ENCODE measurements at regions not wholly inside any gene's neighbourhood (a gene's known extent, or its start where the extent isn't known, plus 50 kb on each side); places are given as distances from the start of the nearest gene placed in this dataset.
"Not testable (repeated sequence)": the region's sequence is repeated elsewhere in the genome, so short reads cannot be mapped to it uniquely, and the experiment has no call there.

DNA sequence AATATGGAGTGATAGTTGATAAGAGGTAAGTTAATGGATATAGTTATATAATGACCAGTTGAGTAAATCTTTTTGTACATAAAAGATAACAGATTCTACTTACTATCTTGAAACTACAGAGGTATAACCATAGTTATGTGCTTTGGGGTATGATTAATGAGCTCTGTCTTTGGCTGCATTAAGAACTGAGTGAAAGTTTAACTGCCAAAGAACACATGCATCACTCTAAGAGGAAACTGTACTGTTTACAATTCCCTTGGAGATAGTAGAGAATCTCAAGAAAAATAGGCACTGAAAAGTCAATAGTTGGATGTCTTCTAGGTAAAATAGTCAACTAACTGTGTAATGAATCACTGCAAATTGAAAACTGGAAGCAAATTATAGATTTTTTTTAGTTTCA lies 1129.5 kb downstream of the EPHA7 start:
- ChIA-PET POLR2A (no interaction called here), CTCF (no interaction called here)
- Mint-ChIP-seq H3K9me3 (no peaks in the 10 kb centered on the region), H3K27ac (no peak overlapping the region), H3K4me3 (no peak overlapping the region), H3K36me3 (ENCODE audit: low read depth) (no peaks in the 10 kb centered on the region), H3K4me1 (no peaks in the 10 kb centered on the region), H3K27me3 (no peaks in the 10 kb centered on the region)
- no peak for DNase-seq

DNA sequence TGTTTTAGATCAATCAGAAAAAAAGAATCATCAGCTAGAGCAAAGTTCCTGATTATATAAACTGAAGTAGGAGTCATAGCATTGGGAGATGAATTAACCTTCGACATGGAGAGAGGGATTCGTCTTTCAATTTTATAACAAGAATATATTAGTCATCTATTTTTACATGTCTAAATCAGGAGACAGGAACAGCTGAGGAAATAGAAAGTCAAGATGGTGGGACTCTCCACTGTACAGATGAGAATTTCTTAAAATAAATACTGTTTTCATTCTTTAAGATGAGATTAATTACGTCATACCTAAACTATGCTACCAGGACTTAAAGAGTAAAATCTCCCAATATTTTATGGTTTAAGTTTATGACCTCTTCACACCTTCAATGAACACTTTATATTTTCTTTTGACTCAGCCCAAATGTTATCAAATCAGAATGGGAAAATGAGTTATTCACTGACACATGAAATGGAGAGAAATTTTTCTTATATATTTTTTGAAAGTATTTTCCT lies 1137.7 kb downstream of the EPHA7 start:
- no peaks in the 10 kb centered on the region for H3K9me3 Mint-ChIP-seq
- DNase-seq: no peak
- H3K27ac Mint-ChIP-seq: no peak overlapping the region
- ChIA-PET CTCF (no interaction called here), POLR2A (no interaction called here)
- H3K4me3 Mint-ChIP-seq: no peak overlapping the region
- no peaks in the 10 kb centered on the region for H3K4me1 Mint-ChIP-seq
- H3K36me3 Mint-ChIP-seq (ENCODE audit: low read depth): no peaks in the 10 kb centered on the region
- no peaks in the 10 kb centered on the region for H3K27me3 Mint-ChIP-seq

DNA sequence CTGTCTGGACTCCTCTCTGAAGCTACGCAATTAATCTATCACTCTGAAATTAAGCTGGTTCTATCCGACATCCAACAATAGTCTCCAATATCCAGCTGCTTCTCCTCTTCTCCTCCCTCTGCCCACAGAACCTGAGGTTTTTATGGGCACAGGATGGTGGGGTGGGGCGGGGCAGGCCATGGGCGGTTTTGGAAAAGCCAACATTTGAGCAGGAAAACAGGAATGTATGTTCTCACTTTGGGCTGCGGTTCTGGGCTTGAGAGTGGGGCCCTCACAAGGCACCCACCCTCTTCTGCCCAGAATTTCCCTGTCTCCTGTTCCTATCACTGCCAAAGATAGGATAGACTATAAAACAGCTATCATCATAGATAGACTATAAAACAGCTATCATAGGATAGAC lies 1144.2 kb downstream of the EPHA7 start:
- no peak for DNase-seq

DNA sequence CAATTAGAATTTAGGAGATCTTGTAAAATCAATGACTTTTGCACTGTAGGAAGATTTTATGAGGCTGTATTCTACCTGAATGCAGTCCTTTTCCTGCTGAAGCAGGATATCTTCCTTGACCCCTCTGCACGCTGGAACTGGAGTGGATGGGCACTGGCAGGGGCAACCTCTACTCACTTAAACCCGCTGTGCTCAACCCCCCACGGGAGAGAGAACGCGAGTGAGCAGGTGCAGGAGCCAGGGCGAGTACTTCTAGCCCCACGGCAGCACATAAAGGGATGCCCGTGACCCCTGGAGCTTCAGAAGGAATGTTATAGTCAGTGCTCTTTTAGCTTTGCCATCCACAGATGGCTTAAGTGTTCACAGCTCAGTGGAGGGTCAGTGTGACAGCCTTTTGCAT lies 1144.8 kb downstream of the EPHA7 start:
- H3K27me3 Mint-ChIP-seq: no peaks in the 10 kb centered on the region
- H3K4me1 Mint-ChIP-seq: no peaks in the 10 kb centered on the region
- DNase-seq: no peak
- no peak overlapping the region for H3K4me3 Mint-ChIP-seq
- H3K36me3 Mint-ChIP-seq (ENCODE audit: low read depth): no peaks in the 10 kb centered on the region
- ChIA-PET POLR2A (no interaction called here), CTCF (no interaction called here)
- H3K27ac Mint-ChIP-seq: no peak overlapping the region
- H3K9me3 Mint-ChIP-seq: no peaks in the 10 kb centered on the region

More for the DNA sequence above, 1144.2 kb downstream of the EPHA7 start:
- H3K36me3 Mint-ChIP-seq (ENCODE audit: low read depth): no peaks in the 10 kb centered on the region
- H3K4me1 Mint-ChIP-seq: no peaks in the 10 kb centered on the region
- H3K27ac Mint-ChIP-seq: no peak overlapping the region
- no peaks in the 10 kb centered on the region for H3K9me3 Mint-ChIP-seq
- no peak overlapping the region for H3K4me3 Mint-ChIP-seq
- ChIA-PET CTCF (no interaction called here), POLR2A (no interaction called here)
- H3K27me3 Mint-ChIP-seq: no peaks in the 10 kb centered on the region

DNA sequence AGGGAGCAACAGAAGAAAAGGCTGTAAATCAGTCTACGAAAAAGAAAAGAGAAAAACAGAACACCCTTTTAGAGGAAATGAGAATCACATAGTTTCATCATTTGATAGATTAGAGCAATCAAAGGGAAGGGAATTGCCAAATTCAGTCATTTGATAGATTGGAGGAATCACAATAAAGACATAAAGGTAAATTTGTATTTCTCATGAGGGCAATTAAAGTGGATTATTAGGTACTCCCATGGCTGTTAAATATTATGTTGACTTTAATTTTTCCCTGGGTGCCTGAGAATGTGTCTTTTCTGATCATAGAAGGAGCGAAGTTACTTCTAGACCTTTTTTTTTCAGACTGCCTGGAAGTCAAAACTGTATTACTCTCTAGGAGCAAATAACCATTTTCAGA lies 1145.7 kb downstream of the EPHA7 start:
- CTCF ChIA-PET: no interaction called here
- Mint-ChIP-seq H3K4me3 (no peak overlapping the region), H3K36me3 (ENCODE audit: low read depth) (no peaks in the 10 kb centered on the region), H3K27ac (no peak overlapping the region), H3K27me3 (no peaks in the 10 kb centered on the region), H3K4me1 (no peaks in the 10 kb centered on the region), H3K9me3 (no peaks in the 10 kb centered on the region)
- no peak for DNase-seq
- POLR2A ChIA-PET: no interaction called here

DNA sequence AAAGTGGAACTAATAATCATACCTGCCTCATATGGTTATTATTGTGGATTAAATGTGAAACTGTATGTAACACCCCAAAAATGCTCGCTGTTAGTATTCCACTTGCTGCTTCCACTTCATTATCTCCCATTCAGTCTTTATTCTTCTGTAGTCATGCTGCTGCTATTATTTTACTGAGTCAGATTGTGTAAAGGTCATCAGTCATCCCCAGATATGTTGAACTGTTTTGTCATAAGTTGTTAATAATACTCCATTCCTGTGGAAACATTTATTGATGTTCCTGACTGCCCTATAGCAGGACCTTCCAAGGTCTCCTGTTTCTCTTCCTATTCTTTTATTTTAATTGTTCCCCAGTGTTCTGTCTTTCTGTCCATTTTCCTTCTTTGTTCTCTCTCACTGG lies 1148.3 kb downstream of the EPHA7 start:
- ChIA-PET POLR2A (no interaction called here), CTCF (no interaction called here)
- no peaks in the 10 kb centered on the region for H3K9me3 Mint-ChIP-seq
- no peaks in the 10 kb centered on the region for H3K4me1 Mint-ChIP-seq
- DNase-seq: no peak
- H3K36me3 Mint-ChIP-seq (ENCODE audit: low read depth): no peaks in the 10 kb centered on the region
- H3K27me3 Mint-ChIP-seq: no peaks in the 10 kb centered on the region
- H3K27ac Mint-ChIP-seq: no peak overlapping the region
- no peak overlapping the region for H3K4me3 Mint-ChIP-seq

DNA sequence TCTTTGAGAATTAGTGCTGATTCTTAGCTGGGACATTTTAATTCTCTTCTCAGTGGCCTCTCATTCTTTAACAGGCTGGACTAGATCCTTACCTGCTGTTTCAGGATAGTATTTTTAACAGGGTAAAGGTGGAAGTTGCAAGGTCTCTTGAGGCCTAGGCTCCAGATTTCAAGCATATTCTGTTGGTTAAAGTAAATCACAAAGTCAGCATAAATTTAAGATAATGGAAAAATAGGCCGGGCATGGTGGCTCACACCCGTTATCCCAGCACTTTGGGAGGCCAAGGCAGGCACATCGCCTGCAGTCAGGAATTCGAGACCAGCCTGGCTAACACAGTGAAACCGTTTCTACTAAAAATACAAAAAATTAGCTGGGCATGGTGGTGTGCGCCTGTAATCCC lies 1149.0 kb downstream of the EPHA7 start:
- ChIA-PET POLR2A (no interaction called here), CTCF (no interaction called here)
- H3K27me3 Mint-ChIP-seq: no peaks in the 10 kb centered on the region
- H3K27ac Mint-ChIP-seq: no peak overlapping the region
- DNase-seq: no peak
- H3K4me1 Mint-ChIP-seq: no peaks in the 10 kb centered on the region
- no peaks in the 10 kb centered on the region for H3K36me3 Mint-ChIP-seq (ENCODE audit: low read depth)
- H3K9me3 Mint-ChIP-seq: no peaks in the 10 kb centered on the region
- no peak overlapping the region for H3K4me3 Mint-ChIP-seq

DNA sequence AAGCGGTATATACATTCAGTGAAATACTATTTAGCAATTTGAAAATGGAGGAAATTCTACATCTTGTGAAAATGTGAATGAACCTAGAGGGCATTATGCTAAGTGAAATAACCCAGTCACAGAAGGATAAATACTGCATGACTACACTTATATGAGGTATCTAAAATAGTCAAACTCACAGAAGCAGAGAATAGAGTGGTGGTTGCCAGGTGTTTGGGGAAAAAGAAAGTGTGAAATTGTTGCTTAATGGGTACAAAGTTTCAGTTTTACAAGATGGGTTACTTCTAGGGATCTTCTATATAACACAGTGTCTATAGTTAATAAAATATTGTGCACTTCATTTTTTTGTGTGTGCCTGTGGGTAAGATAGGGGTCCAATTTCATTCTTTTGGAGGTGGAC lies 1152.0 kb downstream of the EPHA7 start:
- no peak overlapping the region for H3K4me3 Mint-ChIP-seq
- no peaks in the 10 kb centered on the region for H3K4me1 Mint-ChIP-seq
- H3K9me3 Mint-ChIP-seq: no peaks in the 10 kb centered on the region
- no peaks in the 10 kb centered on the region for H3K27me3 Mint-ChIP-seq
- no peak overlapping the region for H3K27ac Mint-ChIP-seq
- CTCF ChIA-PET: no interaction called here
- H3K36me3 Mint-ChIP-seq (ENCODE audit: low read depth): no peaks in the 10 kb centered on the region
- DNase-seq: no peak
- POLR2A ChIA-PET: no interaction called here

DNA sequence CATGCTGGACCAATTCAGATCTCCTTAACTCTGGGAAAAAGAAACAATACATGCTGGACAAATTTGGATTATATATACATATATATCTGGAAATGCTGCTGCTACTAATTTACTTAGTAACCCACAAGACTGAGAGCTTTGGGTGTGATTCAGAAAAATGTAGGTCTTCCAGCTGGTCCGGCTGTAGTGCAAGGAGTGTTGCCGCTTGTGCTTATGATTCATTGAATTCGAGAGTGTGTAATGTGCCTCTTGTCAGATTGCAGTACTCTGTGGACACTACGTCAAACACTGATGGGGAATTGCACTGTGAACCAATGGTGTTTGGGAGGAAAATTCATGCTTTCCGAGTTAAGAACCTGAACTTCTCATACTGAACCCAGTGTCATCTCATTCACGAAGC lies 1155.5 kb downstream of the EPHA7 start:
- POLR2A ChIA-PET: no interaction called here
- Mint-ChIP-seq H3K4me3 (no peak overlapping the region), H3K9me3 (no peaks in the 10 kb centered on the region), H3K27me3 (no peaks in the 10 kb centered on the region), H3K36me3 (ENCODE audit: low read depth) (no peaks in the 10 kb centered on the region), H3K4me1 (no peaks in the 10 kb centered on the region), H3K27ac (no peak overlapping the region)
- no peak for DNase-seq
- CTCF ChIA-PET: no interaction called here

DNA sequence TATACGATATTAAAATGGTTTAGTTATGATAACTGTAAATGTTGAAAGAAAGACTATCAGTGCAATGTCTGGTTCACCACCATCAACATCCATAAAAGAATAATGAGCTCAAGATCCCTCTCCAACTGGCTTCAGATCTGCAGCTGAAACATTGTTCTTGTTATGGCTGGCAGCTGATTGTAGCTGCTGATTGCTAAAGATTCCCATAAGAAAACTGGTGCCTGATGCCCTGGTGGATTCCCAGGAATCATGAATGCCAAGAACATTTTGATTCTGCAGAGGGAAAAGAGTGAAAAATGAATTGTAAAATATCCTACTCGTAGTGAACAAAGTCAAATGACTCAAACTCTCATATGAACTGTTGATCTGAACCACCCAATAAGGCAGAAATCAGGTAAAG lies 1160.2 kb downstream of the EPHA7 start:
- Mint-ChIP-seq H3K9me3 (no peaks in the 10 kb centered on the region), H3K36me3 (ENCODE audit: low read depth) (no peaks in the 10 kb centered on the region), H3K4me1 (no peaks in the 10 kb centered on the region), H3K27me3 (no peaks in the 10 kb centered on the region), H3K4me3 (no peak overlapping the region), H3K27ac (no peak overlapping the region)
- CTCF ChIA-PET: no interaction called here
- DNase-seq: no peak
- POLR2A ChIA-PET: no interaction called here

DNA sequence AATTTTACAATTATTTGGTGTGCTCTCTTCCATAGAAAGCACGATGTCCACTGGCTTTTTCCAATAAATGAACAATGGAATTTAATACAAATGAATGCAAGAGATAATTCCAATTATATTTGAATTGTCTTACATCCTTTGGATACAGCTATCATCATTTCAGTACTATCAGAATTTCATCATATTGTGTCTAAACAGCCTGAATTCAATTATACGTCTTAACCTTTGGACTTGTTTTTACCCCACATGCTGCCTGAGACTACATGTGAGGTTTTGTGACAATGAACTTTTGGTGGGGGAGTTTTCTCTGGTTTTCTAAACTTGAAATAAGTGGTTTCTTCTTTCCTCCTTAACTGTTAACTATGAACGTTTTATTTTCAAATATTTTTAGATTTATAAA lies 1176.0 kb downstream of the EPHA7 start:
- DNase-seq: no peak
- ChIA-PET POLR2A (no interaction called here), CTCF (no interaction called here)
- no peaks in the 10 kb centered on the region for H3K4me1 Mint-ChIP-seq
- H3K9me3 Mint-ChIP-seq: peaks cover 2% of the 10 kb centered on the region
- no peaks in the 10 kb centered on the region for H3K27me3 Mint-ChIP-seq
- H3K27ac Mint-ChIP-seq: no peak overlapping the region
- no peak overlapping the region for H3K4me3 Mint-ChIP-seq
- no peaks in the 10 kb centered on the region for H3K36me3 Mint-ChIP-seq (ENCODE audit: low read depth)

DNA sequence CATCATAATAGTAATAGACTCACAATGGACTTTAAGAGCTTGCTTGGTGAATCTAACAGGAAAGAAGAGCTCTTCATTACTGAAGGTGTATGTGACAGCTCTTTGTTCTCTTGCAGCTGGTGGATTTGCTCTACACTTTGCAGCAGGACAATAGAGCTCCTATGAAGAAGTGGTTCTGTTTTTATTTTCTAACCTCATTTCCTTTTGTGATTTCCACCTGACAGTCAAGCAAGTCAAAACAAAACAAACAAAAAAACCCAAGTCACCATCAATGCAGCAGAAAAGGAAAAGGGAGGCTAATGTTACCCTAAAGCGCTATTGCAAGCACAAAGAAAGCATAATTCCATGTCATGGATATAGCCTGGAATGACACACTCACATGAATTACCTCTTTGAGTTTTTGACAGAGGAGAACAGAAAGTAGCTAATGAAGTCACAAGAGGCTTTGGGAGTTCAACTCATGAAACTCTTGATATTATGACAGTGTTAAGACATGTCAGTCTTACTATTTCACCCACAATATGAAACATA lies 1188.1 kb downstream of the EPHA7 start:
- no peaks in the 10 kb centered on the region for H3K36me3 Mint-ChIP-seq (ENCODE audit: low read depth)
- DNase-seq: no peak
- POLR2A ChIA-PET: no interaction called here
- H3K4me1 Mint-ChIP-seq: no peaks in the 10 kb centered on the region
- H3K27me3 Mint-ChIP-seq: no peaks in the 10 kb centered on the region
- no peak overlapping the region for H3K27ac Mint-ChIP-seq
- CTCF ChIA-PET: no interaction called here
- no peak overlapping the region for H3K4me3 Mint-ChIP-seq
- no peaks in the 10 kb centered on the region for H3K9me3 Mint-ChIP-seq

DNA sequence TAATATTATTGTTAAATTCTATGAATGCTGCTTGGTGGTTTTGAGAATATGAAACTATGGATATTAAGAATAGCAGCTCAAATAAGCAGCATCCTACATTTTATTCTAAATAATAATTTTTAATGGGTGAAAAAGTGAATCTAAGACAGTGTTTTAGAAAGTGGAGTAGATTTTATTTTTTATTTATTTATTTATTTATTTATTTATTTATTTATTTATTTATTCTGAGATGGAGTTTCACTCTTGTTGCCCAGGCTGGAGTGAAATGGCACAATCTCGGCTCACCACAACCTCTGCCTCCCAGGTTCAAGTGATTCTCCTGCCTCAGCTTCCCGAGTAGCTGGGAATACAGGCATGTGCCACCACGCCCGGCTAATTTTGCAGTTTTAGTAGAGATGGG lies 1199.4 kb downstream of the EPHA7 start:
- H3K27me3 Mint-ChIP-seq: not testable (repeated sequence)

DNA sequence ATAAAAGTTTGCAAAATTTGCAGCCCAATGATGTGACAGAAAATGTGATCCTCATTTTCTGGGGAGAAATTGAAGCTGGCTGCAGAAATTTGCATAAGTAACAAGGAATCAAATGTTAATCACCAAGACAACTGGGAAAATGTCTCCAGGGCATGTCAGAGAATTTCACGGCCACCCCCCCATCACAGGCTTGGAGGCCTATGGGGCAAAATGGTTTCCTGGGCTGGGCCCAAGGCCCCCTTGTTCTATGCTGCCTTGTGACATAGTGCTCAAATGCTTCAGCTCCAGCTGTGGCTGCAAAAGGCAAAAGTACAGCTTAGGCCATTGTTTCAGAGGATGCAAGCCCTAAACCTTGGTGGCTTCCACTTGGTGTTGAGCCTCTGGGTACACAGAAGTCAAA lies 1202.6 kb downstream of the EPHA7 start:
- H3K36me3 Mint-ChIP-seq (ENCODE audit: low read depth): no peaks in the 10 kb centered on the region
- no peak overlapping the region for H3K4me3 Mint-ChIP-seq
- CTCF ChIA-PET: no interaction called here
- H3K27me3 Mint-ChIP-seq: no peaks in the 10 kb centered on the region
- H3K4me1 Mint-ChIP-seq: no peaks in the 10 kb centered on the region
- no peak for DNase-seq
- POLR2A ChIA-PET: no interaction called here
- no peak overlapping the region for H3K27ac Mint-ChIP-seq
- H3K9me3 Mint-ChIP-seq: peaks cover 14% of the 10 kb centered on the region

More for the DNA sequence above, 1199.4 kb downstream of the EPHA7 start:
- H3K36me3 Mint-ChIP-seq (ENCODE audit: low read depth); H3K27ac Mint-ChIP-seq; H3K4me3 Mint-ChIP-seq; POLR2A ChIA-PET; CTCF ChIA-PET; DNase-seq; H3K4me1 Mint-ChIP-seq: not testable (repeated sequence)
- H3K9me3 Mint-ChIP-seq: peaks cover 11% of the 10 kb centered on the region

DNA sequence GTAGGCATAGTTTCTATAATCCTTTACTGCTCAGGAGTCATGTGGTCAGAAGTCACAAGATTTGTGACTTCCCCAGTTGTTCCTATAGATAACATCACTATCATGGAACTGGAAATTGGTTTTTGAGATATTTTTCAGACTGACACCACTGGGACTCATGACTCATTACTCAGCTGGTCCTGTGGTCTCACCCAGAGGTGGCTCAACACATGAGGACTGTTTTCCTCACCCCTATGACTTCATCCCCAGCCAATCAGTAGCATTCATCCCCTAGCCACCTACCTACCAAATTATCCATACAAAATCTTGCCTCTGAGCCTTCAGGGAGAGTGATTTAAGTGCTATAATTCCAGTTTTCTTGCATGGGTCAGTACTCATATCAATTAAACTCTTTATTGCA lies 1217.7 kb downstream of the EPHA7 start:
- H3K27ac Mint-ChIP-seq: no peak overlapping the region
- peaks cover 13% of the 10 kb centered on the region for H3K9me3 Mint-ChIP-seq

More for the DNA sequence above, 1217.7 kb downstream of the EPHA7 start:
- Mint-ChIP-seq H3K4me1 (no peaks in the 10 kb centered on the region), H3K4me3 (no peak overlapping the region), H3K27me3 (no peaks in the 10 kb centered on the region), H3K36me3 (ENCODE audit: low read depth) (no peaks in the 10 kb centered on the region)
- ChIA-PET POLR2A (no interaction called here), CTCF (no interaction called here)
- DNase-seq: no peak
